Fibroblast of lung (primary cell): ENCODE measurements at regions not wholly inside any gene's neighbourhood (a gene's known extent, or its start where the extent isn't known, plus 50 kb on each side); places are given as distances from the start of the nearest gene placed in this dataset.

Experiments used
- CTCF ChIP-seq, 2 donors: IDR thresholded peaks in 1 of 2; conservative IDR thresholded peaks in 1 of 2; 1 replicate in 1 of 2; 2 replicates in 1 of 2; pipeline ENCODE4 v1.5.1; 2011 to 2012; ENCODE audit warnings: low read length in 2 of 2, control low read depth in 1 of 2, inconsistent platforms in 1 of 2, low read depth in 1 of 2, mild to moderate bottlenecking in 1 of 2
- EZH2 ChIP-seq: IDR thresholded peaks from 2 replicates; pipeline ENCODE4 v1.5.1; 2012; ENCODE audit warnings: low read length, control low read depth, mild to moderate bottlenecking; ENCODE audit errors: missing control alignments

- TF ChIP-seq CTCF (conservative IDR thresholded peaks at IDR 0.05 in 1 of 2, IDR thresholded peaks at IDR 0.05 in 1 of 2; ENCODE audit: low read depth in 1 of 2, low read length in 2 of 2) (no peak), EZH2 (no peak)
Observed at GRCh38 chr20:21024420-21024819, 81.7 kb downstream of the LINC00237 start.
